Bronchial epithelial cell (primary cell): ENCODE measurements at regions not wholly inside any gene's neighbourhood (a gene's known extent, or its start where the extent isn't known, plus 50 kb on each side); places are given as distances from the start of the nearest gene placed in this dataset.

Source experiments
- DNase-seq: peaks from one replicate; pipeline ENCODE4 v3.0.0-alpha.2; 2010; ENCODE audit warnings: low read depth
- FAIRE-seq: peaks from 2 replicates; lab custom pipeline; 2011; peaks lifted over from hg19 to GRCh38; lab: Jason Lieb, UNC
- H3K27me3 ChIP-seq: 2 replicates; pipeline ENCODE4 v1.5.1; 2011; ENCODE audit warnings: low read length; ENCODE audit not compliant: control insufficient read depth, insufficient read depth
- H3K36me3 ChIP-seq: 2 replicates; pipeline ENCODE4 v1.5.1; 2011; ENCODE audit warnings: low read length; ENCODE audit not compliant: control insufficient read depth, insufficient read depth
- H3K4me3 ChIP-seq: 2 replicates; pipeline ENCODE4 v1.5.1; 2011; ENCODE audit warnings: mild to moderate bottlenecking, low read depth, low read length, control low read depth
- CTCF ChIP-seq: IDR thresholded peaks from 2 replicates; pipeline ENCODE4 v1.5.1; 2011; ENCODE audit warnings: mild to moderate bottlenecking, moderate library complexity, low read length, control low read depth, inconsistent platforms; ENCODE audit not compliant: insufficient read depth, severe bottlenecking

- Histone ChIP-seq H3K4me3 (no peak overlapping the region), H3K36me3 (no peaks in the 10 kb centered on the region), H3K27me3 (no peaks in the 10 kb centered on the region)
- FAIRE-seq (peak; percentile 58), DNase-seq (peak; percentile 92)
- TF ChIP-seq CTCF: no peak
Observed at GRCh38 chr18:28834889-28835288, 658.0 kb upstream of the CDH2 start.

GRCh38 chr18:28831908-28832307, 655.0 kb upstream of the CDH2 start:
- no peak for TF ChIP-seq CTCF
- Histone ChIP-seq H3K27me3 (no peaks in the 10 kb centered on the region), H3K4me3 (no peak overlapping the region), H3K36me3 (no peaks in the 10 kb centered on the region)
- FAIRE-seq: no peak
- no peak for DNase-seq

GRCh38 chr18:28831476-28831875, 654.5 kb upstream of the CDH2 start:
- H3K36me3 ChIP-seq: no peaks in the 10 kb centered on the region

GRCh38 chr18:28826107-28826506, 649.2 kb upstream of the CDH2 start:
- Histone ChIP-seq H3K27me3 (no peaks in the 10 kb centered on the region), H3K4me3 (no peak overlapping the region), H3K36me3 (no peaks in the 10 kb centered on the region)
- TF ChIP-seq CTCF: no peak
- FAIRE-seq: no peak
- DNase-seq: no peak

More at GRCh38 chr18:28831476-28831875, 654.5 kb upstream of the CDH2 start:
- Histone ChIP-seq H3K27me3 (no peaks in the 10 kb centered on the region), H3K4me3 (no peak overlapping the region)
- no peak for FAIRE-seq
- DNase-seq: no peak
- TF ChIP-seq CTCF: no peak

GRCh38 chr18:28824183-28824574, 647.2 kb upstream of the CDH2 start:
- H3K4me3 ChIP-seq: no peak overlapping the region
- DNase-seq (no peak), FAIRE-seq (no peak)
- no peaks in the 10 kb centered on the region for H3K36me3 ChIP-seq
- no peaks in the 10 kb centered on the region for H3K27me3 ChIP-seq
- TF ChIP-seq CTCF: no peak

GRCh38 chr18:28823506-28824182, 646.7 kb upstream of the CDH2 start:
- DNase-seq: peak; percentile 75
- no peaks in the 10 kb centered on the region for H3K27me3 ChIP-seq
- no peak for FAIRE-seq
- H3K4me3 ChIP-seq: no peak overlapping the region
- H3K36me3 ChIP-seq: no peaks in the 10 kb centered on the region
- TF ChIP-seq CTCF: no peak
